ENCODE measurements at regions not wholly inside any gene's neighbourhood (a gene's known extent, or its start where the extent isn't known, plus 50 kb on each side); places are given as distances from the start of the nearest gene placed in this dataset.
"Not testable (repeated sequence)": the region's sequence is repeated elsewhere in the genome, so short reads cannot be mapped to it uniquely, and the experiment has no call there.

- no peak for TF ChIP-seq CTCF (IDR thresholded peaks at IDR 0.05)
- Mint-ChIP-seq H3K4me3 (no peak overlapping the region), H3K27ac (no peak overlapping the region), H3K9me3 (peaks cover 8% of the 10 kb centered on the region), H3K27me3 (peaks cover 16% of the 10 kb centered on the region), H3K36me3 (ENCODE audit: low read depth) (no peaks in the 10 kb centered on the region), H3K4me1 (ENCODE audit: low read depth) (no peaks in the 10 kb centered on the region)
- POLR2A ChIA-PET, result no interaction called here
- CTCF ChIA-PET, result interaction anchor here (0.5 kb wide), 1 partner anchor 79 kb away, joined by 3 read pairs; no protein-coding TSS in a partner anchor
- DNase-seq, result no peak
- intact Hi-C loops (cut with micrococcal nuclease), result no loop called here
- ATAC-seq, result no peak
These were observed 174.1 kb upstream of the ETV3 start for GRCh38 chr1:157312082-157312812.

GRCh38 chr1:157311730-157312081 lies 173.5 kb upstream of the ETV3 start:
- no peak for ATAC-seq
- CTCF ChIA-PET, result no interaction called here
- POLR2A ChIA-PET, result no interaction called here
- no peak overlapping the region for H3K4me3 Mint-ChIP-seq
- intact Hi-C loops (cut with micrococcal nuclease), result no loop called here
- peaks cover 16% of the 10 kb centered on the region for H3K27me3 Mint-ChIP-seq
- H3K36me3 Mint-ChIP-seq (ENCODE audit: low read depth), result no peaks in the 10 kb centered on the region
- no peak overlapping the region for H3K27ac Mint-ChIP-seq
- H3K9me3 Mint-ChIP-seq, result peaks cover 5% of the 10 kb centered on the region
- no peak for TF ChIP-seq CTCF (IDR thresholded peaks at IDR 0.05)
- no peaks in the 10 kb centered on the region for H3K4me1 Mint-ChIP-seq (ENCODE audit: low read depth)
- no peak for DNase-seq

- H3K4me3 Mint-ChIP-seq; H3K36me3 Mint-ChIP-seq (ENCODE audit: low read depth); H3K9me3 Mint-ChIP-seq; ATAC-seq; H3K4me1 Mint-ChIP-seq (ENCODE audit: low read depth); CTCF ChIA-PET; intact Hi-C loops (cut with micrococcal nuclease); DNase-seq; POLR2A ChIA-PET; H3K27ac Mint-ChIP-seq: not testable (repeated sequence)
- peaks cover 16% of the 10 kb centered on the region for H3K27me3 Mint-ChIP-seq
These were observed 172.9 kb upstream of the ETV3 start for GRCh38 chr1:157310805-157311729.

GRCh38 chr1:157310401-157310800 lies 172.2 kb upstream of the ETV3 start:
- no peak for ATAC-seq
- Mint-ChIP-seq H3K9me3 (no peaks in the 10 kb centered on the region), H3K36me3 (ENCODE audit: low read depth) (no peaks in the 10 kb centered on the region), H3K4me3 (no peak overlapping the region), H3K4me1 (ENCODE audit: low read depth) (no peaks in the 10 kb centered on the region), H3K27ac (no peak overlapping the region), H3K27me3 (peaks cover 16% of the 10 kb centered on the region)
- DNase-seq, result no peak
- intact Hi-C loops (cut with micrococcal nuclease), result no loop called here
- POLR2A ChIA-PET, result no interaction called here
- CTCF ChIA-PET, result no interaction called here
- TF ChIP-seq CTCF (IDR thresholded peaks at IDR 0.05), result no peak

- intact Hi-C loops (cut with micrococcal nuclease), result no loop called here
- no peak for DNase-seq
- CTCF ChIA-PET, result no interaction called here
These were observed 169.3 kb upstream of the ETV3 start for GRCh38 chr1:157307491-157307890.

More at GRCh38 chr1:157307491-157307890, 169.3 kb upstream of the ETV3 start:
- ATAC-seq, result no peak
- Mint-ChIP-seq H3K36me3 (ENCODE audit: low read depth) (no peaks in the 10 kb centered on the region), H3K9me3 (no peaks in the 10 kb centered on the region), H3K27ac (no peak overlapping the region), H3K27me3 (peaks cover 9% of the 10 kb centered on the region), H3K4me1 (ENCODE audit: low read depth) (no peaks in the 10 kb centered on the region), H3K4me3 (no peak overlapping the region)
- no peak for TF ChIP-seq CTCF (IDR thresholded peaks at IDR 0.05)
- POLR2A ChIA-PET, result no interaction called here
